ENCODE measurements at regions not wholly inside any gene's neighbourhood (a gene's known extent, or its start where the extent isn't known, plus 50 kb on each side); places are given as distances from the start of the nearest gene placed in this dataset.
A peak's percentile ranks its signal among the peaks of the same experiment; 100 is the strongest.

DNA sequence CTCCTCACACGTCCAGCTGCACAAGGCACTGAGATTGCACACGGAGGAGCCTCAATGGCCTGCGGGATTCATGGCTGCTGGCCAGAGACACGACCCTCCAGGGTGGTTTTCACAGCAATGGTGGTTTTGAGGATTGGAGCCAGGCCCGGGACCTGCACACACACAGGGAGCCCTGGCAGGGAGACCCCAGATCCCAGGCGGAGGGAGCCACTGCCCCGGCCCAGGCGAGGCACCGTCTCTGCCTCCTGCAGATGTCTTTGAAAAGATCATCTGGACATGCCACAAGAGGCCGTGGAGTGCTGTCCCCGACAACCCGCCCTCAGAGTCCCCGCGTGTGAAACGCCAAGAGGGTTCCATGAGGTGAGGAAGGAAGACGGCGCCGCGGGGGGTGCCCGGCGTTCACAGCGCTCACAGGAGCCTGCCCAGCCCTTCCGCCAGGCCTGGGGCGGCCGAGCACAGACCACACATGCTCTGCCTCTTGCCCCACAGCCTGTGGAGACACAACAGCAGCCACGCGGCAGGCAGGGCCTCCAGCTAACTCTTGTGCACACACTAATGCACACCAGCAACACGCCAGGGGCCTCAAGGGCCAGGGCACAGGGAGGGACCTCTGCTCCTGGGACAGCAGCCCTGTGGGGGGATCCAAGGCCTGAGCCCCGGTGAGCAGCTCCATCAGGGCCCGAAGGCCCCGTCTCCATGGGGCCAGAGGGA, 72.8 kb upstream of the CTDP1 start:
- Histone ChIP-seq H3K36me3 (ENCODE audit: control insufficient read depth, insufficient read depth, low read length, severe bottlenecking) (no peaks in the 10 kb centered on the region), H3K27me3 (replicated peaks; ENCODE audit: control insufficient read depth, insufficient read depth, low read length) (peaks cover 30% of the 10 kb centered on the region)
- no peak for DNase-seq (ENCODE audit: low read depth)

DNA sequence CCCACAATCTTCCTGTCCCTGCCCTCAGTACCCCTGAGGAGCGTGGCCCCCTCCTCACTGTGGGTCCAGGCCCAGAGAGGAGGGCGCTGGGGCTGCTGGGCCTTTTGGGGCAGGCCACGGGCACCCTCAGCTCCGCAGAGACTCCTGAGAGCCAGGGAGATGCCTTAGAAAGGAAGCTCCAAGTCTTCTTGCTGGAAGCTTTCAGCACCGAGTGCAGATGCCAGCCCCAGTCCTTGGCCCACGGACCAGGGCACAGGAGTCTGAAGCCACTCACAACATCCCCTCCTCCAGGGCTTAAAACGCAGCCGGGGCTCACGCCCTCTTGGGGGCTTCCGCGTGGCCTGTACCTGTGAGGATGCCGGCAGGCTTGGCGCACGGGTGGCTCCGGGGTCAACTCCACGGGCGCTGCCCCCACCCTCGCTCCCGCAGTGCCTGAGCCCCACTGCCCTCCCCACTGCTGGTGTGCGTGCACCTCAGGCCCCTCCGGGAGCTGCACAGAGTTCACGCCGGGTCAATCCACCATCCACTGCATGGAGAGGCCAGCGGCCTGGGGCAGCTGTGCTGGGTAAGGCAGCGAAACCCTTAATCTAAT, 72.1 kb upstream of the CTDP1 start:
- H3K4me1 ChIP-seq (ENCODE audit: control insufficient read depth, insufficient read depth, low read length), result peaks cover 9% of the 10 kb centered on the region
- no peak overlapping the region for H3K4me3 ChIP-seq (ENCODE audit: low read length)
- H3K27me3 ChIP-seq (replicated peaks; ENCODE audit: control insufficient read depth, insufficient read depth, low read length), result peaks cover 33% of the 10 kb centered on the region
- no peak overlapping the region for H3K9ac ChIP-seq (ENCODE audit: low read length)
- H3K36me3 ChIP-seq (ENCODE audit: control insufficient read depth, insufficient read depth, low read length, severe bottlenecking), result no peaks in the 10 kb centered on the region
- DNase-seq (ENCODE audit: low read depth), result no peak
- H3K9me3 ChIP-seq (ENCODE audit: control insufficient read depth, low read length), result no peaks in the 10 kb centered on the region

More for the DNA sequence above, 72.8 kb upstream of the CTDP1 start:
- no peak overlapping the region for H3K9ac ChIP-seq (ENCODE audit: low read length)
- peaks cover 9% of the 10 kb centered on the region for H3K4me1 ChIP-seq (ENCODE audit: control insufficient read depth, insufficient read depth, low read length)
- no peak overlapping the region for H3K4me3 ChIP-seq (ENCODE audit: low read length)
- no peaks in the 10 kb centered on the region for H3K9me3 ChIP-seq (ENCODE audit: control insufficient read depth, low read length)

DNA sequence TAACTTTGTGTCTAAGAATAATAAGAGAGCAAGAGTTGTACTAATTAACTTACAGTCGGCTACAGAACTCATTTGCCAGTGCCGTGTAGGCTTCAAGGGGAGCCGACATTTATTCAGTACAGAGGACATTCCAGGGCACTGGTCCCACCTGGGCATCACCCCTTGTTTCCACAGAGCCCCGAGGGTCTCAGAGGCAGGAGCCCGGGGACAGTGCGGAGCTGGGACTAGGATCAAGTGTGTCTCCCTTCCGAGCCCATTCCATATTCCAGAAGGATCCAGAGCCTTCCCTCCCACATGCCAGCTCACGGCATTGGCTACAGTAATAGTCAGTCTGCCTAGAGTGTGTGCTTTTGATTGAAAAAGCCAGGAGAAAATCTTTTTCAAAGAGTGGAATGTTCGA, 71.5 kb upstream of the CTDP1 start:
- DNase-seq (ENCODE audit: low read depth), result no peak
- H3K36me3 ChIP-seq (ENCODE audit: control insufficient read depth, insufficient read depth, low read length, severe bottlenecking), result no peaks in the 10 kb centered on the region
- H3K4me3 ChIP-seq (ENCODE audit: low read length), result no peak overlapping the region
- no peaks in the 10 kb centered on the region for H3K9me3 ChIP-seq (ENCODE audit: control insufficient read depth, low read length)
- H3K9ac ChIP-seq (ENCODE audit: low read length), result no peak overlapping the region
- H3K4me1 ChIP-seq (ENCODE audit: control insufficient read depth, insufficient read depth, low read length), result peaks cover 9% of the 10 kb centered on the region
- peaks cover 33% of the 10 kb centered on the region for H3K27me3 ChIP-seq (replicated peaks; ENCODE audit: control insufficient read depth, insufficient read depth, low read length)

DNA sequence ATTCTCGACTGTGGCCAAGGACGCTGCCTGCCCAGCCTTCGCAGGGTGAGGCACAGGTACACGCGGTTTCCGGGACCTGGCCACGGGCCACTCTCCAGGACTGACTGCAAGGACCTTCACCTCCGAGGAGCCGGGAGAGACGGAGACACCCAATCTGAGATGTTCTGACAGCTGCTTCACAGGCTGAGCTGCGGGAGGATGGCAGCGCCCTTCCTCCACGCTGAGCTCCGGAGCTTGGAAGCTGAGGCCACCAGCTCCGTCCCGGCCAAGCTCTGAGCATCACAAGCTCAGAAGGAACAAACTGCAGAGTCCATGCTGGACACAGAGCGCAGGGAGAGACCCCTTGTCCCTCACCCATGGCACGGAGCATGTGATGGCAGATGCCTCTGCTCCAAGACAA, 71.1 kb upstream of the CTDP1 start:
- no peak overlapping the region for H3K9ac ChIP-seq (ENCODE audit: low read length)
- H3K4me3 ChIP-seq (ENCODE audit: low read length), result no peak overlapping the region
- H3K9me3 ChIP-seq (ENCODE audit: control insufficient read depth, low read length), result no peaks in the 10 kb centered on the region
- no peak for DNase-seq (ENCODE audit: low read depth)
- peaks cover 9% of the 10 kb centered on the region for H3K4me1 ChIP-seq (ENCODE audit: control insufficient read depth, insufficient read depth, low read length)
- peaks cover 33% of the 10 kb centered on the region for H3K27me3 ChIP-seq (replicated peaks; ENCODE audit: control insufficient read depth, insufficient read depth, low read length)
- H3K36me3 ChIP-seq (ENCODE audit: control insufficient read depth, insufficient read depth, low read length, severe bottlenecking), result no peaks in the 10 kb centered on the region

DNA sequence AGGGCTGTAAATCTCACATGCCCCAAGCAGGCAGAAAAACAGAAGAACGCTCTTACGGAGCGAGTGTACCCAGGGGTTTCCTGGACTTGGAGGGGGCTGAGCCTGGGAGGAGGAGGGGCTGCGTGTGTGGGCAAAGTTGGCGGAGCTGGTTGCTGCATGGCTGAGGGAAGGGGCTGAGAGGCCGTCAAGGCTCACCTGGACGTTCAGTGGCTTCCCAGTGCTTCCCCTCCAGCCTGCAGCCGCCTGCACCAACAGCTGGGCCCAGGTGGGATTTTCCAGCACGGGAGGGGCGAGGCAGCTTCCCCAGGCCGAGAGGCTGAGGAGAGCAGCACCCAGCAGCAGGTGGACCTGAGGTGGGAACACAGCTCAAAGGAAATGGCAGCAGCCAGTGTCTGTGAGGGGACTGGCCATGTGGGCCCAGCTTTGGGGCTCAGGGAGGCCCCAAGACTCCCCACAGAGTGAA, 70.6 kb upstream of the CTDP1 start:
- no peaks in the 10 kb centered on the region for H3K9me3 ChIP-seq (ENCODE audit: control insufficient read depth, low read length)
- H3K9ac ChIP-seq (ENCODE audit: low read length), result no peak overlapping the region
- H3K36me3 ChIP-seq (ENCODE audit: control insufficient read depth, insufficient read depth, low read length, severe bottlenecking), result no peaks in the 10 kb centered on the region
- peaks cover 37% of the 10 kb centered on the region for H3K27me3 ChIP-seq (replicated peaks; ENCODE audit: control insufficient read depth, insufficient read depth, low read length)
- DNase-seq (ENCODE audit: low read depth), result no peak
- peaks cover 9% of the 10 kb centered on the region for H3K4me1 ChIP-seq (ENCODE audit: control insufficient read depth, insufficient read depth, low read length)
- H3K4me3 ChIP-seq (ENCODE audit: low read length), result no peak overlapping the region

DNA sequence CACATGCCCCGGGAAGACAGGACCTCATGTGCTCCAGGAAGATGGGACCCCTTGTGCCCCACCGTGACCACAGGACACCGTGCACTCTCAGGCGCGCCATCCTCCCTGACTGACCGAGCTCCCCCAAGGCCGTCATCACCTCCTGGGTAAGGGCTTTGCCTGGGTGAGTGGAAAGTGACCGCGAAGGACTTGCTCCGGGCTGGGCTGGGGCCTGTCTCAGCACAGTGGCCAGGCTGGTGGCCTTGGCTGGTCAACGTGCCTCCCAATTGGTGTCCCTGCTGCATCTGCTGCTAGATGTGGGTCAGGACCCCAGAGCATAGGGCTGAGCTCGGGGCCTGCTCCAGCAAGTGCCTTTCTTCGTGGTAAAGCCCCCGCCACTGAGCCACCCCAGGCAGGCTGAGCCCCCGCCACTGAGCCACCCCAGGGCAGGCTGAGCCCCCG, 69.7 kb upstream of the CTDP1 start:
- H3K4me1 ChIP-seq (ENCODE audit: control insufficient read depth, insufficient read depth, low read length), result peaks cover 9% of the 10 kb centered on the region
- DNase-seq (ENCODE audit: low read depth), result no peak
- no peaks in the 10 kb centered on the region for H3K36me3 ChIP-seq (ENCODE audit: control insufficient read depth, insufficient read depth, low read length, severe bottlenecking)
- H3K9ac ChIP-seq (ENCODE audit: low read length), result no peak overlapping the region
- peaks cover 45% of the 10 kb centered on the region for H3K27me3 ChIP-seq (replicated peaks; ENCODE audit: control insufficient read depth, insufficient read depth, low read length)
- H3K9me3 ChIP-seq (ENCODE audit: control insufficient read depth, low read length), result no peaks in the 10 kb centered on the region
- H3K4me3 ChIP-seq (ENCODE audit: low read length), result no peak overlapping the region

DNA sequence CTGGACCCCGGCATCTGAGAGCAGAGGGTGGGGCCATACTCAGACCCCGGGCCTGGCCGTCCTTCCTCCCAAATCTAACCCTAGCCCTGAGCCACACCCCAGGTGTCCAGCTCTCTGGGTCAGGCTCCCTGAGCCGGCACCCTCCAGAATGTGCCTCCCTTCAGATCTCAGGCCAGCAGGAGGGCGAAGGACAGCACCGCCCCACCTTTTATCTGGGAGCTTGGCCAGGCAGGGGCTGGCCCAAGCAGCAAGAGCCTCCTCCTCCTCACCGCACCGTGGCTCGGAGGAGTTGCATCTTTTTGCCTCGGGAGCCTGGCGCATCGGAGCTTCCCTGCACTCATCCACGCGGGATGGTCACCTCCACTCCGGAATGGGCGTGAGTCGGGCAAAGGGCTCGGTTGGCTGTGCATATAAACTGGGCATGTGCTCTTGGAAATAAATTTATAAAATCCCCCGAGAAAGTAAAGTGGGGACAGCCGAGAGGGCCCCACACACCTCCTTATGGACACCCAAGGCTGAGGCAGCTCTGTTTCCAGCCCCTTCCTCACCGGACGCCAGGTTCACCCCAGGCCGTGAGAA, 69.1 kb upstream of the CTDP1 start:
- Histone ChIP-seq H3K4me3 (ENCODE audit: low read length) (no peak overlapping the region), H3K27me3 (replicated peaks; ENCODE audit: control insufficient read depth, insufficient read depth, low read length) (peaks cover 52% of the 10 kb centered on the region), H3K9ac (ENCODE audit: low read length) (peak overlapping the region; percentile 29), H3K9me3 (ENCODE audit: control insufficient read depth, low read length) (no peaks in the 10 kb centered on the region), H3K36me3 (ENCODE audit: control insufficient read depth, insufficient read depth, low read length, severe bottlenecking) (no peaks in the 10 kb centered on the region), H3K4me1 (ENCODE audit: control insufficient read depth, insufficient read depth, low read length) (peaks cover 9% of the 10 kb centered on the region)
- no peak for DNase-seq (ENCODE audit: low read depth)

DNA sequence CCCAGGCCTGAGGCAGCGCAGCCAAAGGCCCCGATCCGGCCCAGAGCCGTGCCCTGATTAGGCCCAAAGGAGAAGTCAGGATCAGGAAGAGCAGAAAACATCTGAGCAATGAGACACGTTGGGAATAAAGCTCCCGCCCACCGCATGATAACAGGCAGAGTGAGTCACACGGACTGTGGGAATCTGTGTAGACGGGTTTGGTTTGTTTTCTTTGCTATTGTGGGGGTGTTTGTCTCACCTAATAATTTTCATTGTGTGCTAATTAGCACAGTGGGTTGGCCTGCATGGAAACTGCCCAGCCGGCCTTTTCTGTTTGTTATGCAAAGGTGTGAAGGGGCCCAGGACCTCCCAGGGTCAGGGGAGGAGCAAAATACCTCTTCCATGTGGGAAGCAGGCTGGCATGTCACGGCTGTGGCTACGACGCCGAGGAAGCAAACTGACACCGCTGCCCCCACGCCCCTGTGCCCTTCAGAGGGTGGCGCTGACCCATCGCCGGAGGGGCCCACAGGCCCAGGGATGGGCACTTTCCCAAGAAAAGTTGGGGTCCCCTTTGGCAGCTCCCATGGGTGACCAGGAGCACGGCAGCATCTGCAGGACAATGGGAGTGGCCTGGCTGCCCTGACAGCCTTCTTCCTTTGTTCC, 68.4 kb upstream of the CTDP1 start:
- Histone ChIP-seq H3K27me3 (replicated peaks; ENCODE audit: control insufficient read depth, insufficient read depth, low read length) (peaks cover 54% of the 10 kb centered on the region), H3K9ac (ENCODE audit: low read length) (peak overlapping the region; percentile 29), H3K9me3 (ENCODE audit: control insufficient read depth, low read length) (no peaks in the 10 kb centered on the region), H3K4me1 (ENCODE audit: control insufficient read depth, insufficient read depth, low read length) (peaks cover 9% of the 10 kb centered on the region), H3K36me3 (ENCODE audit: control insufficient read depth, insufficient read depth, low read length, severe bottlenecking) (no peaks in the 10 kb centered on the region), H3K4me3 (ENCODE audit: low read length) (no peak overlapping the region)
- peak; percentile 47 for DNase-seq (ENCODE audit: low read depth)

DNA sequence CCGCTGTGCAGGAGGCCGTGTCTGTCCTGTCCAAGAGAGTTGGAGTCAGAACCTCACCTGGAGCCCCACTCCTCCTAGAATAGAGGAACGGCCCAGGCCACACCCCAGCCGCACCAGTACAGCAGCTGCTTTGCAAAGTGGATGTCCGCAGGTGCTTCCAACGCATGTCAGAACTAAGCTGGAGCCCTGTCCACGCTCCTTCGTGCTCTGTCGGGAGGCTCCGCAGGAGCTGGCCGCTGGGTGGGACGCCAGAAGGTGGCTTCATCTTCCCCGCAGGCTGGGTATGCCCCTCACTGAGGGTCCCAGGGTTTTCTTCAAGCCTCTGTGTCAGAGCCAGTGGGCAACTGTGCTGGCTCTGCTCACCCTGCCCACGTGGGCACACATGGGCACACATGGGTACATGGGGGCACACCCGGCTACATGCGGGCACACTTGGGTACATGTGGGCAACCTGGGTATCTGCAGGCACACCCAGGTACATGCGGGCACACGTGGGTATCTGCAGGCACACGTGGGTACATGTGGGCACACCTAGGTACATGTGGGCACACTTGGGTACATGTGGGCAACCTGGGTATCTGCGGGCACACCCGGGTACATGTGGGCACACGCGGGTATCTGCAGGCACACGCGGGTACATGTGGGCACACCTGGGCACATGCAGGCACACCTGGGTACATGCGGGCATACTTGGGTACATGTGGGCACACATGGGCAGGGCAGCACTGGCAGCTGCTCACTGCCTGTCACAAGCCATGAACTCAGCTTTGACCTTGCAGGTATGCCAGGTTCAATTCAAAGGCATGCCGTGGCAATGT, 67.1 kb upstream of the CTDP1 start:
- Histone ChIP-seq H3K9me3 (ENCODE audit: control insufficient read depth, low read length) (no peaks in the 10 kb centered on the region), H3K4me3 (ENCODE audit: low read length) (no peak overlapping the region), H3K27me3 (replicated peaks; ENCODE audit: control insufficient read depth, insufficient read depth, low read length) (peaks cover 51% of the 10 kb centered on the region), H3K9ac (ENCODE audit: low read length) (no peak overlapping the region), H3K4me1 (ENCODE audit: control insufficient read depth, insufficient read depth, low read length) (peaks cover 9% of the 10 kb centered on the region), H3K36me3 (ENCODE audit: control insufficient read depth, insufficient read depth, low read length, severe bottlenecking) (no peaks in the 10 kb centered on the region)
- no peak for DNase-seq (ENCODE audit: low read depth)

DNA sequence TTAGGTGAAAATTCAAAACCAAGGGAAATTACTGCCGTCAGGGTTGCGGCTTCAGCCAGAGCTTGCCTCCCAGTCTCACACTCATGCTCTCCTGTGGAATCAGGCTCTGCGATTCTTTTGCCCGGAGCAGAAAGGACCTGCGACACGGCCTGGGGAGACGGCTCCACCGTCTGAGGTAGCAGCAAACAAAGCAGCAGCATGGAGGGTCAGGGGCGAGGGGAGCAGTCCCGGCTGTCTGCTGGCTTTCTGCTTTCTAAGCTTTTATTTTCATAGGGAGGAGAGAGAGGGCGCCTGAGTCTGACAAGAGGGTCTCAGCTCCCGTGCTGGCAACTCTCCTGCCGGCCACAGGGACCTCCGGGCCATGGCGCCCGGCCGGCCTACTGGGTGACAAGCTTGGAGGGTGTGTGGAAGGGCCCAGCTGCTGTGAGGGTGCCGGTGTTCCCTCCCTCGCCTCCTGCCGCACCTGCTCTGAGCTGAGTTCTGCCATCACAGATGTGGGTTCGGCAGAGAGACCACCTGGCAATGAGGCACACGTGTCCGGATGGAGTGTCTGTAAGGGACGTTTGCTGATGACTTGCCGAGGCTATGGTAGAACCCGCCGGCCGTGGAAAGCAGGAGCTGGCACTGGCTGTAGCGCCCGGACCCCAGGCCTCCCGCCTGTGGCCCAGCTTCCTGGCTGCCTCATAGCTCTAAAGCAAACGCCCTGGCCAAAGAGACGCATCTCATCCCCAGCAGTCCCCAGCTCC, 66.2 kb upstream of the CTDP1 start:
- H3K27me3 ChIP-seq (replicated peaks; ENCODE audit: control insufficient read depth, insufficient read depth, low read length), result peaks cover 42% of the 10 kb centered on the region
- peaks cover 9% of the 10 kb centered on the region for H3K4me1 ChIP-seq (ENCODE audit: control insufficient read depth, insufficient read depth, low read length)
- H3K36me3 ChIP-seq (ENCODE audit: control insufficient read depth, insufficient read depth, low read length, severe bottlenecking), result no peaks in the 10 kb centered on the region
- DNase-seq (ENCODE audit: low read depth), result no peak
- H3K9ac ChIP-seq (ENCODE audit: low read length), result no peak overlapping the region
- H3K9me3 ChIP-seq (ENCODE audit: control insufficient read depth, low read length), result no peaks in the 10 kb centered on the region
- H3K4me3 ChIP-seq (ENCODE audit: low read length), result no peak overlapping the region

Measured in adipocyte (in vitro differentiated cells).